ENCODE measurements at regions not wholly inside any gene's neighbourhood (a gene's known extent, or its start where the extent isn't known, plus 50 kb on each side); places are given as distances from the start of the nearest gene placed in this dataset.

DNA sequence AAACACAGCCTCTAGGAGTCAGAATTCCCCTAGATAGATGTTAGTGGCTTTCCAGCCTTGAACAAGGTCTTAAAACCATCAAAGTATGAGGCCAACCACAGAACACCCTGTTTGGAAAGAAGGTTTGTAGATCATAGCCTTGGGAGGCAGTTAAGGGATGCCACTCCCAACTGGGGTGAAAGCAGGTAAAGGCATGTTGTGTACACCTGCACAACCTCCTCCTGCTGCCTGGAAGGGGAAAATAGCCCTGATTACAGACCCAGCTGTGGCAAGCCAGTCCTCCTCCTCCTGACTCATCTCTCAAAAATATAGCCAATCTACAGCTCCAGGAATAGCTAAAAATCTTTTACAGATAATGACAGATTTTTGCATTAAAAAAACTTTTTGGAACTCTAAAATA lies 108.1 kb downstream of the RBM43 start:
- no peak for DNase-seq

DNA sequence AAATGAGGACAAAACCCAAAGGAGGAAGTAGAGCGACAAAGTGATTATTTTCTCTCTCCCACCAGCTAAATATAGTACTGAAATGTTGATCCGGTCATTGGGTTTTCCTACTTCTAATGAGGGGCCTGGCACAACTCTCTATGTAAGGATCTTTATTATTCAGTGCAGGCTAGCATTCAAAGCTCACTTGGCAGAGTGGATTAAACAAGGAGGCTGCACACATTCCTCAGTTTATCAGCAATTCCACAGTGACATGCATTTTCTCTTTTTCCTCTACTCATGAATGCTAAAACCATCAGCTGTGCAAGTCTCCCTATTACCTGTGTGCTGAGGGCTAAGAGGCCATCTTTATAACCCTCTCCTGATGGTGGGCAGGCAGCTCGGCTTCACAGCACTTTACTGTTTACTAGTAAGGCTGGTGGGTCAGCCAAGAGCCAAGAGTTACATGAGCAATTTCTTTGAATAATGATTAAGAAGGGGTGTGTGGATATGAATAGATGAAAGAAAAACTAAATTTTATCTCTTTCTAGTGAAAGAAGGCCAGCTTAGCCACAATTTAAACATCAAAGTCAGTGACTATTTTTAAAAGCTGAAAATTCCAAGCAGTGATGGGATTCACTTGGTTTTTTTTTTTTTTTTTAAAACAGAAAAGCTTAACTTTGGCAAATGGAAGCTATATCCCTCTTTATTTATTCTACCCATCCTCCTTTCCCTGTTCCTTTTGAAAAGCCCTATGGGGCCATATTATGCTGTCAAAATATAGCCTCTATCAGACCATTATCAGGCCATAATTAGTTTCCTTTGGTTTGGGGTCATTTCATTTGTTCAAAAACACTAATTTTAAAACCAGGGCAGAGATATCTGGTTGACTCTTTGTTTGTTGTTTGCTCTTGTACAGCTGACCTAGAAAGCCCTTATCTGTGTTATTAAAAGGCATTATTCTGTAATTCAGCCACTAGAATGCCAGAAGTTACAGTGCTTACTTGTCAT lies 111.0 kb downstream of the RBM43 start:
- no peak for DNase-seq

DNA sequence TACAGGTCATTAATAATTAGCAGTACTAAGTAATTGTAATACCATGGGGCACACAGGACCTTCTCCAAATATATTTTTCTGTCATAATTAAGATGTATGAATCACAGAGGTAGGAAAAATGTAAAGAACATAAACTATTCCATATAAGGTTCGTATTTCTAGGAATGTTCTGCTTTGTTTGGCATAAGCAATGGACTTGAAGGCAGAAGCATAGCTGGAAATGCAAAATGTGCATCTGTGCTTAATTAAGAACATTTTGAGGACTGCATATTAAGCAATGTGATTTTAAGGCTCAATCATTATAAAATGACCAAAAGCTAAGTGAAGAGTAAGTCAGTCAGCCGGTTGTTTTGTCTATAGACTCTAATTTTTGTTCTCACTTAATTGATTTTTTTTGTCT lies 123.2 kb downstream of the RBM43 start:
- no peak for DNase-seq

DNA sequence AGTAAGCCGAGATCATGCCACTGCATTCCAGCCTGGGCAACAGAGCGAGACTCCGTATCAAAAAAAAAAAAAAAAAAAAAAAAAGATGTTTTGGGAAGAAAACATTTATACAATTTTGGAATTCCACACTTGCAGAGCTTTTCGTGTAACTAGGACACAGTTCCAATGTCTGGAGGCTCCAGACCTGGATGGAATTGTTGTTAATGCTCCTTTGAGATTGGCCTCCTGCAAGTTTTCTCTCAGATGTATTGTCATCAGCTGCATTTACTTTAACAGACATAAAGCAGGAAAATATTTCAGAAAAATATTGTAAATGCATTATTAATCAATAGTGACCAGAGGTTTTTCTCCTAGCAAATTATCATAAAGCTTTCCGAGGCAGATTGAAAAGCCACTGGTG lies 124.1 kb downstream of the RBM43 start:
- DNase-seq = no peak

DNA sequence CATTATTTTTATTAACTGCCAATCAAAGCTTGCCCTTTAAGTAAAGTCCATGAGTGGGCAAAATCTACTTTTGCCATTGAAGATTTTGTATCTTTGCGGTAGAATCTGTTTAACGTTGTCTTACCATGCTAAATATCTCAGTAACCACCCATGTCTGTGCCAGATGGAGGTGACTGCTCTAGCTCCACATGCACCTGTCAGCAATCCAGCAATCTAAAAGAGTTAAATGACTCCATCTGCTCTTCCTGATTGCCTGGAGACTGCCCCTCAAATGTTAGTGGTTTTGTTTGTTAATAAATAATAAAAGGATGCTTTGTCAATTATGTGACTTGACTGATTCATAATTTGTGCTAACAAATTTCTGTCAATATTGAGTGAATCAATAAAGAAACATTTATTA lies 141.7 kb downstream of the RBM43 start:
- no peak for DNase-seq

DNA sequence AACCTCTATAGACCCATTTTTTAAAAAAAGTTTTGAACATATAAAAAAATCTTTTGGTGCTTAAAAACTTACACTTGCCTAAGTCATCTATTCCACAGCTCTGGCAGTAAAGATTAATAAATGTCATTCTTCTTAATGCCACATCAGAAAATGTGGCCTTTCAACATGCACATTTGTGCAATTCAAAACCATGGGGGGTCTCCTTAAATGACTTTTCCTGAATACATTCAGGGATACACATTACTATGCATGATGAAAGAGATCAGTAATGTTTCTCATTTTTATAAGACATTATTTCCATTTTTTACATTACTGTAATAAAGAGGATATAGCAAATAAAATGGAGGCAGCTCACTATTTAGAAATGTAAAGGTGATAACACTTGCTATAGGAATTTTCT lies 142.3 kb downstream of the RBM43 start:
- DNase-seq = no peak

DNA sequence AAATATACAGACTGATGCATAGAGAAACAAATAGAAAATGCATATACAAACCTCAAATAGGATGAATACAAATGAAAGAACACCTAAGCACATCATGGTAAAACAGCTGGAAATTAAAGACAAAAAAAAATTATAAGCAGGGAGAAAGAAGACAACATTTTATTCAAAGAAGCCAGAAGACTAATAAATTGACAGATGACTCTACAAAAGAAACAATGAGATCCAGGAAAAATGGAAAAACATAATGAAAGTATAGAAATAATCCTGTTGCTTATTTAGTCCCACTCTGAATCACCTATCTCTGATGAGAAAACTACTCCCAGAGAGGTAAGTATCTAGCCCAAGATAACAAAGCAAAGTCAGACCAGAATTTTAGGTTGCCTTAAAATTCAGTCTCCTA lies 143.4 kb downstream of the RBM43 start:
- no peak for DNase-seq

DNA sequence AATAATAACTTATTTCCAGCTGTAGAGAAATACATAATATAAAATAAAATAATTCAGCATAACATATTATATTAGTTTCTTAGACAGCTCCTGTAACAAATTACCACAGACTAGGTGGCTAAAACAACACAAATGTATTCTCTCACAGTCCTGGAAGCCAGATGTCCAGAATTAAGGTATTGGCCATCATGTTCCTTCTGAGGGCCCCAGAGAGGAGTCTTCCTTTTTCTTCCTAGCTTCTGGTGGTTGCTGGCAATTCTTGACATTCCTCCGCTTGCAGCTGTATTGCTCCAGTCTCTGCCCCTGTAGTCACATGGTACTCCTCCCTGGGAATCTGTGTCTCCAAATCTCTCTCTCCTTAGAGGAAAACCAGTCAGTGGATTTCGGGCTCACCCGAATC lies 146.8 kb downstream of the RBM43 start:
- no peak for DNase-seq

DNA sequence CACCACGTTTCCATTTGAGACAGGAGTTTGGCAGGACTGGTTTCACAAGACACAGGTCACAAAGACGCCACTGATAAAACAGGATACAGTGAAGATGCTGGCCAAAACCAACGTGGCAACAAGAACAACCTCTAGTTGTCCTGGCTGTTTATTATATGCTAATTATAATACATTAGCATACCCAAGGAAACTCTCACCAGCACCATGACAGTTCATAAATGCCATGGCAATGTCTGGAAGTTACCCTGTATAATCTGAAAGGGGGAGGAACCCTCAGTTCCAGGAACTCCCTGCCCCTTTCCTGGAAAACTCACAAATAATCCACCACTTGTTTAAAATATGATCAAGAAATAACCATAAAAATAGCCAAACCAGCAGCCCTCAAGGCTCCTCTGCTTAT lies 148.3 kb downstream of the RBM43 start:
- no peak for DNase-seq

DNA sequence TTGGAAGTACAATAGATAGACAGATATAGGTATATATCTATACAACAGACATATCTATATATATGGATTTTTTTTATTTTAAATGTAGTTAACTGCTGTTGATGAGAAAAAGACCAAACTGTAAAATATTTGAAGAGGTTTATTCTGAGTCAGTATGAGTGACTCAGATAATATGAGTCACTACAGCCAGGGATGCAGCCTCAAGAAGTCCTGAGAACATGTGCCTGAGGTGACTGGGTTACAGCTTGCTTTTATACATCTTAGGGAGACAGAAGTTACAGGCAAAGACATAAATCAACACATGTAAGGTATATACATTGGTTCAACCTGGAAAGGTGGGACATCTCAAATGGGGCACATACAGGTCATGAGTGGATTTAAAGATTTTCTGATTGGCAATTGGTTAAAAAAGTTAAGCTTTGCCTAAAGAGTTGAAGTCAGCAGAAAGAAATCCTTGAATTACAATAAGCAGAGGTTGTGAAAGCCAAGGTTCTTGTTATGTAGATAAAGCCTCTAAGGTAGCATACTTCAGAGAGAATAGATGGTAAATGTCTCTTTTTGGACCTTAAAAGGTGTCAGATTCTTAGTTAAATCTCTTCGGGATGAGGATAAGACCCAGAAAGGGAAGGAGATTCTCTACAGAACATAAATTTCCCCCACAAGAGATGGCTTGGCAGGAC lies 149.9 kb downstream of the RBM43 start:
- DNase-seq = no peak

DNA sequence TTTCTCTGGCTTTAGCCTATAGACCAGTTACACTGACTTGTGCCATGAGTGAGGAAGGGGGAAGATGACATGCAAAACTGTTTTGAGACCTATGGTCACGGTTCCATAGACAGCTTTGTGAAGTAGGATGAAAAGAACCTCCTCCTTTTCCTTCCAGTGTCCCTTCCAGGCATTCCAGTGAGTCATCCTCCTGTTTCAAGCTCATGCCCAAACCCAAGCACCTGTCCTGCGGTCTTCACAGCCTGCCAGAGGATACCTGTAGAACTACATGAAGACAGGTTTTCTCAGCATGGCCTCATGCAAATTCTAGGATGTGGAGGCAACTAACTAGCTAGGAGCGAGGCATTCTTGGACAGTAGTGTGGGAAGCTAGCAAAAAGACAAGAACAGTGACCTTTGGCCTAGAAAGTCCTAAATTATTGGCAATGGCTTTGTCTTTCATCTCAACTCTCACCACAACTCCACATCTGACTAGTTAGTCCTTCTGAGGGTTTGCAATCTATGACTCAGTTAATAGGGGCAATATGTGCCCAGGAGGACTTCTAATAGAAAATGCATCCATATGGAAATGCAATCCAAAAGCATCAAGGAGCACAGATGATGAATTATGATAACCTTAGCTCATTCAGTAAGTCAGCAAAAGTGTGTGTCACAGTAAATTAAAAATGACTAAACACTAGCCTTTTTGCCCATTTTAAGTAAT lies 154.7 kb downstream of the RBM43 start:
- peak in 1 of 2 experiments; percentile 7 for DNase-seq

DNA sequence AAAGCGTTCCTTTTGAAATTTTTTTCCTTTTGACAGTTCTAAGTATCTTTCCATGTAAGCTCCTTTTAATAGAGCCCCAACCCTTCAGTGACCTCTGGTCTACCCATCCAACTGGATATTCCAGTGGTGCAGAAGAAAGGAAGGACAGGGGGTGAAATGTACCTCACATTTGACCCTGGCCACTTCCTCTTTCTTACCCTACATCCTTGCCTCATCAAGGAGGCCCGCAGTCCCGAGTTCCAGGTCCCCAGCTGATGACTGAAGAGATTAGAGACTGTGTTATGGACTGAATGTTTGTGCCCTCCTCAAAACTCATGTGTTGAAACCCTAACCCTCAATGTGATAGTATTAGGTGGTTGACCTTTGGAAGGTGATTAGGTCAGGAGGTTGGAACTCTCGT lies 158.1 kb downstream of the RBM43 start:
- DNase-seq = no peak

DNA sequence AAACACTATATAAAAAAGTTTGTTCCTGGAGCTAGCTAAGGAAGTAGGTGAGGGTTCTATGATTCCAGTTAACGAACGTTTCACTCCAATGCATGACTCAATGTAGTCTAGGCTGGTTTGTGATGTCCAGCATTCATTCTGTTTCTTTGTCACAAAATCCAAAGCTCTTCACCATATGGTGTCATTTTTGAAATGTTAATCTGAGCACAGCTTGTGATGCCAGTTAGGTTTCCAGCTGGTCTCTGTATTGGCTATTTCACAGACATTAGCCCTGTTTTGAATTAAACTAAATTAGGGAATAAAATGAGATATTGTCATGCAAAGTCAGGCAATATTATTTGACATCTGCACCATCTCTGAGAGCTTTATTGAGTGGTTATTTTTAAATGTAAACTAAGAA lies 159.4 kb downstream of the RBM43 start:
- DNase-seq = no peak

DNA sequence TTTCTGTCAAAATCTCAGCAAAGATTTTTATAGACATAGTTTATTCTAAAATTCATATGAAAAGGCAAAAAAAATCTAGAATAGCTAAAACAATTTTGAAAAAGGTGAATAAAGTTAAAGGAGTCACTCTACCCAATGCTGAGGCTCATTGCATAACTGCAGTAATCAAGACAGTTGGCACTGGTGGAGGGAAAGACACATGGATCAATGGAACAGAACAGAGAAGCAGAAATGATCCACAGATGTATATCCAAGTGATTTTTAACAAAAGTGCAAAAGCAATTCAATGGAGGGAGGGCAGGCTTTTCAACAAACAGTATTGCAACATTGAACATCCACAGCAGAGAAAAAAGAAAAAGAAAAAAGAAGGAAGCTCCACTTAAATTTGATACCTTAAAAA lies 162.8 kb downstream of the RBM43 start:
- no peak for DNase-seq

DNA sequence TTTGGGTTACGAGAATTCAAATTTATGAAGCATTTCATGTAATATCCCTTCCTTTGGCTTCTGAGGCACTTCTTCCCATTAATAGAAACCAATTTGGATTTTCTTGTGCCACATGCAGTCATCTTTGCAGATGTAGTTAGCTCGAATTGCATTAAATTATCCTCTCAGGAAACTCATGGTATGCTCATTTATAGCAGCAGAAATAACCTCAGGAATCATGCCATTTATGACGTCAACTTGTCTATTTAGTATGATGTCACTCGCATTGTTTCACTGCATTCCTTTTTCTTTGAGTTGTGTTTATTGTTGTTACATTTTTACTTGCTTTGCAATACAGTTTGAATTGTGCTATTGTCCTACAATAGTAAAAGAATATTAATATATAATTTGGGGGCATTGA lies 163.8 kb downstream of the RBM43 start:
- no peak for DNase-seq

DNA sequence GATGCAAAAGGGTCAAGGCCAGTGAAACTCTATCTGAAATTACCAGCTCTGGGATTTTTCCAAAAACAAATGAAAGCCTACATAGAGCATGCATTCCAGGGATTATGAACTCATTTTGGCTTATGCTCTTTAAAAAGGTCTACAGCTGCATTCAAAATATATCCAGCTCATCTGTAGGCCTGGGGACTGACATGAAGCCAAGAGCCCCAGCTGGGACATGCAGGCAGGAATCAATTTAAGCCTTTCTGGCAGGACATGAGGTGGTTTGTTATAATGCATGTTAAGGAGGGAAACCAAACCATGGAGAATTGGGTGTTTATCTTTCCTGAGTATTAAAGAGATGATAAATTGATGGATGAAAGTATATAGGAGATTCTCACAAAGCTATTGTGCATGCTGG lies 164.5 kb downstream of the RBM43 start:
- DNase-seq = no peak

DNA sequence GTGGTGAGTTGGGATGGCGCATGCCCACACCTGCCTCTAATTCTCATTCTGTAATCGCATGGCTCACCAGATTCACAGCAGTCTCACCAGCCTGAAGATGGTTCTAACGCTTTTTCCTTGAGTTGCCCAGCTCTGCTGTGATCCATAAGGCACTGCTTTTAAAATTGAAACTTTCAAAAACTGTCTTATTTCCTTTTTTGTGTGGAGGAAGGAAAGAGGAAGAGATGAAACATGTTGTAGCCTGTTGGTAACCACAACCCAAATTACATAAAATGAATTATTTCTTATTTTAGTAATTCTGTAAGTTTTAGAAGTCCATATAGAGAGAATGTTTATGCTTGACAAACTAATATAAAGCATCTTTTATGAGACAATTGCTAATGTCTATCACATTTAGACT lies 165.4 kb downstream of the RBM43 start:
- DNase-seq = no peak

DNA sequence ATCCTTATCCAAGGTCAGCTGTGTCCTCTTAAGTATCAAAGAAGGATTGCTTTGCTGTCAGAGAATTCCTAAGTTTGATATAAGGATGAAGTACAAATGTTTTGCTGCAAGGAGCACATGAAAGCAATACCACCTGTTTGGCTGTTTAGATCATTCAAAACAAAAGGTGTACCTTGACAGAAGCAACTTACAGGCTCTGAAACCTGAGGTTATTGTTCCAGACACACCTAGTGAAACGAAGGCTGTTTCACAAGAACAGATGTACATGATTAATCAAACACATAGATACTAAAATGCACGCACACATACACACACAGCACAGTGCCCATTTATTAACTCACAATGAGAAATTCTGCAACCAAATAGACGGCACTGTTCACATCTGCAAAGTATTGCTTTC lies 166.2 kb downstream of the RBM43 start:
- no peak for DNase-seq

DNA sequence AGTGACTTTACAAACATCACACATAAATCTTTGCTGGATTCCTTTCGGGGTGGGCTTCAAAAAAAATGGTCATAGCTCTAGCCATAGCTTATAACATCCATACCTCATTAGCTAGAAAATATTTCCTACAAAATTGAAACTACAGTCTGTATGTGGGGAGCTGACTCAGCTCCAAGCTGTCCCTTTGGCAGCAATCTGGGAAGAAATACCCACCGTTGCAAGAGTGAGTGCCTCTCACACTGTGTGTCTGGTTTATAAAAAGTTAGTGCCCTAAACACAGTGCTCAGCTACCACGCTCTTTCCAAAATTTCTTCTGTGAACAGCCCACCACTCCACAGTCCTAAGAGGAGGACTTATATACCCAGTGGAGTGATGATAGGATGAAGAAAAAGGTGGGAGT lies 170.1 kb downstream of the RBM43 start:
- no peak for DNase-seq

DNA sequence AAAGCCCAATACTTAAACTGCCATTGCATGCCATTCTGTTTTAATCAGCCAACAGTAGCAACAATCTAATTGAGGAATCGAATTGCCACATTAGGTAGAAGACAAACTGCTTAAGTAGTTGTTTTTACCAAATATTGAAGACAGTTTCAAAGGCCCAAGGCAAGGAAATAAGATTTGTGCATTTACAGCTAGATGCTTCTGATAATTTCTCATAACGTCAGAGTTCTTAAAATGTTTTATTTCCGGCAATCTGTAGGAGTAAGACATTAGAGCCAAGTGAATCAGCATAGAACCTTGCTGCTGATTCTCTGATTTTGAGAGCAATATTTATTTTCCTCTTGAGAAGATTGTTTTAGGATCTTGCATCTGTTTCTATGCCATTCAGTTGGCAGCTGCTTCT lies 174.3 kb downstream of the RBM43 start:
- no peak for DNase-seq

DNA sequence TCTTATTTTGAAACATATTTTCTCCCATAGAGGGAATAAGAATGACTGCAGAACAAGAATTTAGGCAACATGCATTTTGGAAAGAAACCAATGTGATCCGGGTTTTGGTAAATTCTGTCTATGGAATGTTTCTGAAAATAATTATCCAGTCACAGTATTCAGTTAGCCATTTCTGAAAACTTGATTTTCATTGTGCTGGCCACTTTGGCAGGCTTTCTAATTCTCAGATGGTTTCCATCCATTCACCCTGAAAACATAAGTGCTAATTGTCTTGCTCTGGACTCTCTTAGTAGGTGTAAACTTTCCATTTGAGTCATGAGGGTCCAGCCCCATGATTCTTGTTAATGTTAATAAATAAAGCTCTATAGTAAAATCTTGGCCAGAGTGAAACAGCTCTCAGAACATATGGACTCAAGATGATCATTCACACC lies 176.5 kb downstream of the RBM43 start:
- DNase-seq = no peak

DNA sequence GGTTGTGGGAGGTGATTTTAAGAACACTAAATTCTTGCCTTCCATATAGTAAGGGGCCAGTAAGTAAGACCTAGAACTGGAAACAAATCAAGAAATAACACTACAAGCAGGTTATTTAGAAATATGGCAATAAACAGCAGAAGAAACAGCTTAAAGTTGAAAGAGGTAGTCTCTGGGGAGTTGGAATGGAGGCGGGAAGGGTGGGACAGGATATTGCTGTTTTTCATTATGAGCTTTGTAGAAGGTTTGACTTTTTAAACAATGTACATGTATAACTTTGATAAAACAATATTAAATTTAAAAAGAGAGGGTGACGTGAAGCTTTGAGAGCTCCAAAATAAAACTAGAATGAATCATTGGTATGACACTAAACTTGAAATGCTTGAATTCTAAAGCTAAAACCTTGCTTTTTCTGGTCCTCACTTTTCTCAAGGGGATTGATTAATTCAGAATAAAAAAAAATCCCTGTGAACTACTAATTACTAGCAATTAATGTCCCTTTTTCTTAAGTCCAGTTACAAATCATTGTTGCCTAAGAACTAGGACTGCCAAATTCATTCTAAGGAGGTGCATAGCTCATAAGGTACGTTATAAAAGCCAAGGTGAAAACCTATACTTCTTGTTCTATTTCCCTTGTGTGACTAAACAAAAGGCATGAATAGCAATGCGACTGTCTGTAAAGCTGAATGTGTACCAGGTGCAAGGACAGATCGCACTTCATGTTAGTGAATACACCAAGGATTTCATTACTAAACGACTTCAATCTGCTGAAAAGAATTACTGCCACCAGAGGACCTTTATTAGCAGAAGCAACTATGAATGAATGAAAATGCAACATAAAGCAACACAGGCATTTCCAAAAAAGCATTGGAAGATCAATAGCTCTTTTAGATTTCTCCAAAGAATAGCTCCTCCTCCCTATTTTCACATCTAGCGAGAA lies 177.5 kb downstream of the RBM43 start:
- peak; percentile 49 to 54 for DNase-seq

DNA sequence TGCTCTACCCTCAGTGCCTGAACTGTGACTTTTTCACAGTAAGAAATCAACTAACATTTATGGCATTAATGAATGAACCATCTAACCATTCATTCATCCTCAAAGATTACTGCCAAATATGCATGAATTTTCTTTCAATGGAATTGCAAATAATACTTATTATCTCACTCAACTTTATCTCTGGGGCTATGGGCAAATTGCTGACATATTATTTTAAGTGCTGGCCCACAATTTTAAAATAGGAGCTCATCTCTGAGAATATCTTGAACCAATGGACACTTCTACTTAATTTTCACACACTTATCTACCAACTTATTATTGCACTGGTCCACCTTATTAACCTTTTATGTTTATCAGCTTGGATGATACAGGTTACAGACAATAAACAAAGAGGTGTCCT lies 182.8 kb downstream of the RBM43 start:
- DNase-seq = no peak

Data from NCI-H526 (cell line).